Astrocyte (in vitro differentiated cells and primary cell): ENCODE measurements at regions not wholly inside any gene's neighbourhood (a gene's known extent, or its start where the extent isn't known, plus 50 kb on each side); places are given as distances from the start of the nearest gene placed in this dataset.

ENCODE experiments used
- DNase-seq: peaks from one replicate; pipeline ENCODE4 v3.0.0-alpha.2; 2010; ENCODE audit warnings: low read depth
- FAIRE-seq: peaks from 2 replicates; lab custom pipeline; 2011; peaks lifted over from hg19 to GRCh38; lab: Jason Lieb, UNC
- H2AFZ ChIP-seq: 2 replicates; pipeline ENCODE4 v1.6.0; 2012; ENCODE audit warnings: low read depth, low read length, inconsistent platforms
- H3K27ac ChIP-seq: 2 replicates; pipeline ENCODE4 v1.5.1; 2011; ENCODE audit warnings: low read depth, low read length, inconsistent platforms
- H3K27me3 ChIP-seq: 2 replicates; pipeline ENCODE4 v1.6.0; 2011; ENCODE audit warnings: low read length, inconsistent platforms; ENCODE audit not compliant: insufficient read depth
- H3K36me3 ChIP-seq: 2 replicates; pipeline ENCODE4 v1.5.1; 2011; ENCODE audit warnings: low read length, inconsistent platforms; ENCODE audit not compliant: insufficient read depth
- H3K4me1 ChIP-seq: 2 replicates; pipeline ENCODE4 v1.5.1; 2011; ENCODE audit warnings: low read length, inconsistent platforms; ENCODE audit not compliant: insufficient read depth
- H3K4me2 ChIP-seq: 2 replicates; pipeline ENCODE4 v1.6.0; 2012; ENCODE audit warnings: low read length, inconsistent platforms
- H3K4me3 ChIP-seq: 2 replicates; pipeline ENCODE4 v1.5.1; 2011; ENCODE audit warnings: low read depth, mild to moderate bottlenecking, low read length, inconsistent platforms; ENCODE audit not compliant: insufficient read depth
- H3K79me2 ChIP-seq: 2 replicates; pipeline ENCODE4 v1.6.0; 2012; ENCODE audit warnings: mild to moderate bottlenecking, low read length, inconsistent platforms; ENCODE audit not compliant: insufficient read depth
- H3K9ac ChIP-seq: 2 replicates; pipeline ENCODE4 v1.6.0; 2012; ENCODE audit warnings: mild to moderate bottlenecking, low read length, inconsistent platforms
- H3K9me3 ChIP-seq: 2 replicates; pipeline ENCODE4 v1.5.1; 2012; ENCODE audit warnings: low read depth, mild to moderate bottlenecking, low read length, inconsistent platforms; ENCODE audit not compliant: insufficient read depth
- H4K20me1 ChIP-seq: 2 replicates; pipeline ENCODE4 v1.6.0; 2012; ENCODE audit warnings: low read length, inconsistent platforms; ENCODE audit not compliant: insufficient read depth
- H3K27ac Mint-ChIP-seq: one replicate; pipeline ENCODE4 v1.8.0; 2021; ENCODE audit warnings: mild to moderate bottlenecking, mixed read lengths; ENCODE audit not compliant: unreplicated experiment
- H3K27me3 Mint-ChIP-seq: one replicate; pipeline ENCODE4 v1.8.0; 2021; ENCODE audit warnings: low read depth, mixed read lengths; ENCODE audit not compliant: unreplicated experiment
- H3K36me3 Mint-ChIP-seq: one replicate; pipeline ENCODE4 v1.8.0; 2021; ENCODE audit warnings: low read depth, mixed read lengths; ENCODE audit not compliant: unreplicated experiment
- H3K4me1 Mint-ChIP-seq: one replicate; pipeline ENCODE4 v1.8.0; 2021; ENCODE audit warnings: low read depth, mixed read lengths; ENCODE audit not compliant: unreplicated experiment
- H3K4me3 Mint-ChIP-seq: one replicate; pipeline ENCODE4 v1.8.0; 2021; ENCODE audit warnings: mild to moderate bottlenecking, moderate library complexity, mixed read lengths; ENCODE audit not compliant: unreplicated experiment
- H3K9me3 Mint-ChIP-seq: one replicate; pipeline ENCODE4 v1.8.0; 2021; ENCODE audit warnings: mild to moderate bottlenecking, mixed read lengths; ENCODE audit not compliant: unreplicated experiment
- EZH2 ChIP-seq: IDR thresholded peaks from 2 replicates; pipeline ENCODE4 v1.6.1; 2012; ENCODE audit warnings: mild to moderate bottlenecking, low read length, inconsistent platforms; ENCODE audit not compliant: insufficient read depth
- TF ChIP-seq, protein P1 (sequence below): IDR thresholded peaks from 2 replicates; pipeline ENCODE4 v1.5.1; 2011; ENCODE audit warnings: low read depth, mild to moderate bottlenecking, inconsistent platforms, low read length, moderate library complexity; ENCODE audit not compliant: insufficient read depth

DNA sequence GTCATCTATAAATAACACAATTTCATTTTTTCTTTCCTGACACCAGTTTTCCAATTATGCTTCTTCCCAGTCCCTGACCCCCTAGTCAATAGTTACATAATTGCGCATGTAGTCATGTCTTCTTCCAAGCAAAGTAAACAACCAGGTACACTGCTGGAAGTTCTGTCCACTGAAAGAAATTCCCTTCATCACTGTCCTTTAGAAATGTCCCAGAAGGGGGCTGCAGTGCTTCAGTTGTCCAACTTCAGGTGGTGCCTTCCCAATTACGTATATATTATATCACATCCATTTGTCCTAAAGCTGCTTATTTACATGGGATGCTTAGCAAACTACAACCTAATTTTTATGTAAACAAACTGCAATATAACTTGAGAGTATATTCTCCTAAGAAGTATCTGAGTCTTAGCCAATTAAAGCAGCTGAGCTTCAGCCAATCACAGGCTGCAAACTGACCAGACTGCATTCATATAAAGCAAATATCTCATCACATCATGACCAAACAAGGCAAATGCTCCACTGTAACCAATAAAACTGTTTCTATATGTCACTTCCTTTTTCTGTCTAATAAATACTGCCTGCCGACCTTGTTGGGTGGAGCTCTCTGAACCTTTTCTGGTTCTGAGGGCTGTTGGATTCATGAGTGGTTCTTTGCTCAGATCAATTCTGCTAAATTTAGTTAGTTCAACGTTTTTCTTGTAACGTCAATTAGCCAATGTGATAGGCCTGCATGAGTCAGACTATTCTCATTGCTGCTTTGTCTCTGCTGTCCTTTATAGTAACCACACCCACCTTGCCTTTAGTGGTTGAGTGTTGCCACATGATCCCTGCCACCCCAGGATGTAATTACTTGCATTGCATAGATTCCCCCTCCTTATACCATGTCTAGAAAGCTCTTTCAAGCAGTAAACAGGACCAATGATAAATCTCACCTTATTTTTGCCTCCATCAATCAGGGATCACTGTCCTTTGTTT is 239.3 kb downstream of the ALG10B start:
- Histone ChIP-seq H2AFZ (no peak overlapping the region), H3K79me2 (no peaks in the 10 kb centered on the region), H3K27me3 (no peaks in the 10 kb centered on the region), H3K4me1 (no peaks in the 10 kb centered on the region), H3K9ac (no peak overlapping the region), H4K20me1 (no peaks in the 10 kb centered on the region), H3K9me3 (no peaks in the 10 kb centered on the region), H3K36me3 (no peaks in the 10 kb centered on the region), H3K27ac (no peak overlapping the region), H3K4me2 (no peak overlapping the region), H3K4me3 (no peak overlapping the region)
- TF ChIP-seq, protein P1, sequence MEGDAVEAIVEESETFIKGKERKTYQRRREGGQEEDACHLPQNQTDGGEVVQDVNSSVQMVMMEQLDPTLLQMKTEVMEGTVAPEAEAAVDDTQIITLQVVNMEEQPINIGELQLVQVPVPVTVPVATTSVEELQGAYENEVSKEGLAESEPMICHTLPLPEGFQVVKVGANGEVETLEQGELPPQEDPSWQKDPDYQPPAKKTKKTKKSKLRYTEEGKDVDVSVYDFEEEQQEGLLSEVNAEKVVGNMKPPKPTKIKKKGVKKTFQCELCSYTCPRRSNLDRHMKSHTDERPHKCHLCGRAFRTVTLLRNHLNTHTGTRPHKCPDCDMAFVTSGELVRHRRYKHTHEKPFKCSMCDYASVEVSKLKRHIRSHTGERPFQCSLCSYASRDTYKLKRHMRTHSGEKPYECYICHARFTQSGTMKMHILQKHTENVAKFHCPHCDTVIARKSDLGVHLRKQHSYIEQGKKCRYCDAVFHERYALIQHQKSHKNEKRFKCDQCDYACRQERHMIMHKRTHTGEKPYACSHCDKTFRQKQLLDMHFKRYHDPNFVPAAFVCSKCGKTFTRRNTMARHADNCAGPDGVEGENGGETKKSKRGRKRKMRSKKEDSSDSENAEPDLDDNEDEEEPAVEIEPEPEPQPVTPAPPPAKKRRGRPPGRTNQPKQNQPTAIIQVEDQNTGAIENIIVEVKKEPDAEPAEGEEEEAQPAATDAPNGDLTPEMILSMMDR = no peak
- no peak for TF ChIP-seq EZH2
- FAIRE-seq = no peak
- DNase-seq = no peak
- H3K27ac Mint-ChIP-seq = no peak overlapping the region
- no peak overlapping the region for H3K4me3 Mint-ChIP-seq
- no peaks in the 10 kb centered on the region for H3K4me1 Mint-ChIP-seq
- H3K27me3 Mint-ChIP-seq = no peaks in the 10 kb centered on the region
- no peaks in the 10 kb centered on the region for H3K9me3 Mint-ChIP-seq
- no peaks in the 10 kb centered on the region for H3K36me3 Mint-ChIP-seq

GRCh38 chr12:38556647-38557046 is 240.1 kb downstream of the ALG10B start:
- FAIRE-seq = no peak
- Mint-ChIP-seq H3K4me1 (no peaks in the 10 kb centered on the region), H3K9me3 (no peaks in the 10 kb centered on the region), H3K27ac (no peak overlapping the region), H3K4me3 (no peak overlapping the region), H3K27me3 (no peaks in the 10 kb centered on the region), H3K36me3 (no peaks in the 10 kb centered on the region)
- Histone ChIP-seq H2AFZ (no peak overlapping the region), H4K20me1 (no peaks in the 10 kb centered on the region), H3K27me3 (no peaks in the 10 kb centered on the region), H3K9me3 (no peaks in the 10 kb centered on the region), H3K79me2 (no peaks in the 10 kb centered on the region), H3K4me3 (no peak overlapping the region), H3K4me1 (no peaks in the 10 kb centered on the region), H3K36me3 (no peaks in the 10 kb centered on the region), H3K9ac (no peak overlapping the region), H3K4me2 (no peak overlapping the region), H3K27ac (no peak overlapping the region)
- TF ChIP-seq, protein P1 = no peak
- TF ChIP-seq EZH2 = no peak
- no peak for DNase-seq

GRCh38 chr12:38585086-38585485 is 268.5 kb downstream of the ALG10B start:
- Mint-ChIP-seq H3K4me3 (no peak overlapping the region), H3K4me1 (peaks cover 3% of the 10 kb centered on the region), H3K36me3 (no peaks in the 10 kb centered on the region), H3K27ac (no peak overlapping the region), H3K9me3 (no peaks in the 10 kb centered on the region), H3K27me3 (no peaks in the 10 kb centered on the region)
- no peaks in the 10 kb centered on the region for H3K36me3 ChIP-seq
- no peaks in the 10 kb centered on the region for H4K20me1 ChIP-seq
- no peak overlapping the region for H3K4me2 ChIP-seq
- no peaks in the 10 kb centered on the region for H3K9me3 ChIP-seq
- H3K27ac ChIP-seq = no peak overlapping the region
- H3K4me3 ChIP-seq = no peak overlapping the region
- FAIRE-seq (no peak), DNase-seq (no peak)
- TF ChIP-seq, protein P1 = no peak
- no peak for TF ChIP-seq EZH2
- H3K27me3 ChIP-seq = no peaks in the 10 kb centered on the region
- H2AFZ ChIP-seq = no peak overlapping the region
- H3K9ac ChIP-seq = no peak overlapping the region
- no peaks in the 10 kb centered on the region for H3K79me2 ChIP-seq
- no peaks in the 10 kb centered on the region for H3K4me1 ChIP-seq
